Left cardiac atrium (tissue), 4 donors: ENCODE measurements at regions not wholly inside any gene's neighbourhood (a gene's known extent, or its start where the extent isn't known, plus 50 kb on each side); places are given as distances from the start of the nearest gene placed in this dataset.

Experiments used
- ATAC-seq, 2 donors: fragments of 200-7000 bp; cut with Tn5 transposase; one replicate each; pipeline ENCODE4 v1.9.1; 2020; ENCODE audit warnings: mild to moderate bottlenecking in 2 of 2, moderate library complexity in 2 of 2
- DNase-seq: peaks from one replicate; pipeline ENCODE4 v3.0.0-alpha.2; 2020
- intact Hi-C, 2 donors: fragments of 100-400 bp; cut with DNase I; formaldehyde crosslinking; loops; one replicate each; pipeline versions ENCODE4 v1.14.1 to v1.15.1; 2022 to 2023
- donor health status: DM: no; HTN: yes; CAD: no.
- donor health status: DM: no; HTN: yes; CAD: no; lungs with severe emphysema.
- donor health status: DM: yes; HTN: yes; CAD: no.
- donor health status: Dilated cardiomyopathy.

DNA sequence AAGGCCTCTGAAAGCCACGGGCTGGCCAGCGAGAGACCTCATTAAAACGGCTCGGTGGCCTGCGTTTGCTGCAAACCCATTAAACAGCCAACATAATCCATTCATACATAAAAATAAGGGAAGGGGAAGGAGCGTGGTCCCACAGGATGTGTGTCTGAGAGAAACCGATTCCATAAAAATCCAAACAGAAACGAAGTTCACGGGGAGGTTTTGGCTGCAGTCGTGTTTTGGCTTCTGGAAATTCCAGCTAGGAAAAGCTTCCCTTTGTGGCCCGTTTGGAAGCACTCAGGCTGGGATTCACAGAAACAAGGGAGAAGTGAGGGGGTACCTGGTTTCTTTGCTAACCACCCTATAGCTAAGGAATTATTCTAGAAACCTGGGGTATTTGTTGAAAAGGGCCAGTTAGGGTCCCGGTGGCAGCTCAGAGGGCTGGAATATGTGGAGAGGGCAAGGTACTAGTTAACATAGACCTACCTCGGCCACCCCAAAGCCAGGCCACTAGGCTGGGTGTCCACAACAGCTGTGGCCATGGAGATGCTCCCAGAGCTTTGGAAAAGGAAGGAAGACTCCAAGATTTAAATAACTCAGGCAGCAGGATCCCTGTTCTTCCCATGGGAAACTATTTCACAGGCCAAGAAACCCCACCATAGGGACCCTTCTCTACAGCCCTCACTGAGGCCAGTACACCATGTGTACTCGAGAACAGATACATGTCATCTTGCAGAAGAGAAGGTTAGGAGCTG is 166.8 kb downstream of the BCOR start:
- DNase-seq (no peak), ATAC-seq (peak in 1 of 2 donors; percentile 46)
- intact Hi-C loops, result no loop called here

GRCh38 chrX:39931529-39932282 is 166.1 kb downstream of the BCOR start:
- DNase-seq (no peak), ATAC-seq (no peak)
- intact Hi-C loops, result no loop called here

DNA sequence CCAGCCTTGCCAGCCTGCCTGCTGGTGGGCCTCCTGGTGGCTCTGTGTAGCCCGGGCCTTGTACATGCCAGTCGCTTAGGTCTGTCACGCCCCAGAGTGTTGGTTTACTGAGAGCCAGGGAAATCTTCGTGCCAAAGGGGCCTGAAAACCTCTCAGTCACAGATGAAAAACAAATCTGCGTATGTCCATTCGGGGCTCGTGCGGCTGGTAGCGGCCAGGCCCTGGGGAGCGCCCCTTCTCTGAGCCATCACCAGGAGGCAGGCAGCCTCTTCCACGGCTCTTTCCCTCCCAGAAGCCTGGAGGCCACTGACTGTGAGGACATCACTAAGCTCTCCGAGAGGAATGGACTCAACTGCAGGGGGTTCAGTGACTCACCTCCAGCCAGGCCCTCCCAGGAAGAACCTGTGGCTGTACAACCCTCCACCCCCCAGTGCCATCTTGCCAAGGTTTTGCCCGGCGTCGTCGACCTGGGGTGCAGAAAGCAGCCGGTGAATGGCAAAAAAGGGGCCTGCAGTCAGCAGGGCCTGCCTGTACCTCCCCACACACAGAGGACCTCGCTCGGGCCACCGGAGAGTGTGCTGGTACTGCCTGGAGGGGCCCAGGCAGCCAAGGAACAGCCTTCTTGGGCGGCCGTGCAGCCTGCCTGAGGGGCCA is 162.2 kb downstream of the BCOR start:
- intact Hi-C loops, result no loop called here
- no peak for DNase-seq
- no peak for ATAC-seq

DNA sequence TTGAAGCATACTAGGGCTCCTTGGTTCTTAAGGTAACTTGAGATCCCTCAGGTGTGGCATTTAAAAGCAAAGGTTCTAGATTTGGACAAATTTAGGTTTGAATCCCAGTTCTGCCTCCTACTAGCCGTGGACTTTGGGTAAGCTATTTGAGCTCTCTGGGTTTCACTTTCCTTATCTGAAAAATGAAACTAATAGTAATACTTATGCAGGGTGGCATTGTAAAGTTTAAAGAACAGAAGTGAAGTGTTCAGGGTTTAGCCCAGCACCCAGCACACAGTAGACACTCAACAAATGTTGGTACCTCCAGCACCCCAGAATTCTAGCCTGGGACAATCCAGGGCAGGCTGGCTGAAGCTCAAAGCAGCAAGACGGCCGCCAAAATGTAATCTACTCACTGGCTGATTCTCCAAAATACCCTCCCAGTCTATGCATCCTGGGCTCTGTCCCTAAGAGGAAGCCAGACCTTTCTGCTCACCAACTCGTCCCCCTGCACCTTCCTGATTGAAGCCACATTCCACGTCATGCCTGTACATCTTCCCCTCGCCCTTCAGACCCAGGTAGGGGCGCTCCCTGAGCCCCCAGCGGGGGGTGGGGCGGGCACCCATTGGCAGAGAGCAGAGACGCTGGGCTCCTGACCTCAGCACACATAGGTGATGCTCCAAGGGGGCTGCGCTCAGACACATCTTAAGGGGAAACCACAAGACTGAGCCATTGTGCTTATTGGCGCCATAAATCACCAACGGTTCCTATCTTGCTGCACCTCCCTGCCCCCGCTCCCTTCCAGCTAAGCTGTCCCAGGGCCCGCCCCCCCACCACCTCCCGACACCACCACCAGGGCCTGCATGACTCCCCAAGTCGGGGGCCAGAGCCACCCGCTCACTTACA is 160.6 kb downstream of the BCOR start:
- DNase-seq (no peak), ATAC-seq (no peak)
- intact Hi-C loops, result no loop called here

- ATAC-seq (no peak), DNase-seq (no peak)
- intact Hi-C loops, result no loop called here
Measured at GRCh38 chrX:39938466-39938865, 159.3 kb downstream of the BCOR start.

DNA sequence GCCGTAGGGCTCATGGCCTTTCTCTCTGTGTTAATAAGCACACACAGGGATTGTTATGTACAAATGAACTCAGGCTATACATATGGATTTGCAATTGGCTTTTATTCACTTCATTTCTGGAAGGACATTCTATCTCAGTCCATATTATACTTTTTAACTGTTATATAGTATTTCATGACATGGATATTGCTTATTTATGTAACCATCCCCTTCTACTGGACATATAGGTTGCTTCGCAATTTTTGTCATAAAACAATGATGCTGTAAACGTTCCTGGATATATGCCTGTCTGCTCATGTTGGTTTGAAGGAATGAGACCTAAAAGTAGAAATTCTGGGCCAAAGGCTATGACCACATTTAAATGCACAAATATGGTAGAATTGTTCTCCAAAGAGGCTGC is 158.1 kb downstream of the BCOR start:
- ATAC-seq, result no peak
- DNase-seq, result no peak
- intact Hi-C loops, result no loop called here

DNA sequence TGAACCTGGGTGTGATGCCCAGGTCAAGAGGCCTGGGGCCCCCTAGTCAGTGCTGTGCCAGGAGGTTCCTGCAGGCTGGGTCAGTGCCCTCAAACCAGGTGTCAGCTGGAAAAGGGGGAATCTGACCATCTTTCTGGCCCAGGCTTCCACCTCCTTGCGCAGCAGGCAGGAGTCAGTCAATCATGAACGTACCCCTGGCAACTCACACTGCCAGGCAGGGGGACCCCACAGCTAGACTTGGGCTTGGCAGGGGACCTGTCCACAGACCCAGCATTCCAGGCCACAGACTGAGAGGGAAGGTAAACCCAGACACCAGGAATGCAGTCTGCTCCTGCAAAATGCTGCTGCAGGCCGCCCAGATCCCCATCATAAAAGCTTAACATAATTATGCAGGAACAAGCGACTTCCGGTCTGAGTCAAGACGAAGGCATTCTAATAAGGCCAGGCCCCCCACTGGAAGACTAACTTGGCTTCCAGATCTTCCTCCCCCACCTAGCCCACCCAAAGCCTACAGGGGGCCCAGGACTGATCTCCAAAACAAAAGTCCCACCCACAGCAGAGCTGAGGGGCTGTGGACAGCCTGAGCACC is 156.3 kb downstream of the BCOR start:
- intact Hi-C loops, result no loop called here
- DNase-seq (no peak), ATAC-seq (no peak)

- no peak for ATAC-seq
- no peak for DNase-seq
Measured at GRCh38 chrX:39944416-39944815, 153.3 kb downstream of the BCOR start.

DNA sequence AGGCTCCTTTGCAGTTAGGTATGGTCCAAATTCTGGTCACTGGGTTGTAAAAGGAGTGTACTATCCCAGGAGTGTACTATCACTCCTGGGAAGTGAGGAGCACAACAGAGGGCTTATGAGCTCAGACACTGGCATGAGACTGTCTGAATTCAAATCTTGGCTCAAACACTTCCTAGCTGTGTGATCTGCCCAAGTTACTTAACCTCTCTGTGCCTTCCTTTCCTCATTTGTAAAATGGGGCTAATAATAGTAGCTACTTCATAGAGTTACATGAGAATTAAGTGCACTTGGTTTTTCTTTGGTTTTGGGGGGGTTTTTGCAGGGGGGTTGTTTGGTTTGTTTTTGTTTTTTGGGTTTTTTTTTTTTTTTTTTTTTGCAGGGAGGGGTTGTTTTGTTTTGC is 152.0 kb downstream of the BCOR start:
- DNase-seq, result no peak
- intact Hi-C loops, result no loop called here
- ATAC-seq, result no peak

More at GRCh38 chrX:39944416-39944815, 153.3 kb downstream of the BCOR start:
- intact Hi-C loops, result no loop called here

DNA sequence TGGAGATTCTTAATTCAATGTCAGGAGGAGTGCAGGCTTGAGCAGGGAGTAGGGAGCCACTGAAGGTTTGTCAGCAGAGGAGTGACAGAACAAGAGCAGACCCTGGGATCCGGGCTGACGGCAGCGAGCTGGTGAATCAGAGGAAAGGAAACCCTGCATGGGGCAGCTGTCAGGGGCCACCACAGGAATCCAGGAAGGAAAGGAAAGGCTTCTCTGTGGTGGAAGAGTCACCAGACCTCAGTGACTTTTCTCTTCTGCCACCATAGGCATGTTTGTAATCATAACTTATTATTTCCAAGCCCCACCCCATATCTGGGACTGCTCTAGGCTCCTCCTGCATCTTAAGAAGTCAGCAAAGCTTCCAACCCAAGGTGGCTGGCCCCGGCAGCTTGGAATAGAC is 150.9 kb downstream of the BCOR start:
- no peak for ATAC-seq
- intact Hi-C loops, result no loop called here
- no peak for DNase-seq

- intact Hi-C loops, result no loop called here
- DNase-seq, result no peak
- no peak for ATAC-seq
Measured at GRCh38 chrX:39948582-39948981, 149.2 kb downstream of the BCOR start.

- no peak for DNase-seq
- ATAC-seq, result no peak
Measured at GRCh38 chrX:39950018-39950688, 147.6 kb downstream of the BCOR start.

DNA sequence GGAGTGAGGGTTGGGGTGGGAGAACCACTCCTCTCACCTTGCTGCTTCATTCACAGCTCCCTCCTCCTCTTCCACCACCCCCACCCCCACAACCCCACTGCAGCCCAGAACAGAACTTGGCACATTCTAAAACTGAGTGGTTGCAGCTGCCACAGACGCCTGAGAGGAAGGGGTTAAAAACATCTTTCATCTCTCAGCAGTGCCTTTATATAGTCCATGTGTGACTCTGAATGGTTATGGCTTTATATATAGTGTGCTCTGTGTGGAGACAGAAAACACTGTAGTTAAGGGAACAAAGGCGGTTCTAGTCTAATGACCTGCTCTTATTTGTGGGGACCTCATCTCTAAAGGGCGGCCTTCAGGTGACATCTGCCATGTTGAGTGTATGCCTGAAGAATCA is 144.8 kb downstream of the BCOR start:
- intact Hi-C loops, result no loop called here
- DNase-seq, result no peak
- no peak for ATAC-seq

More at GRCh38 chrX:39950018-39950688, 147.6 kb downstream of the BCOR start:
- intact Hi-C loops, result no loop called here

DNA sequence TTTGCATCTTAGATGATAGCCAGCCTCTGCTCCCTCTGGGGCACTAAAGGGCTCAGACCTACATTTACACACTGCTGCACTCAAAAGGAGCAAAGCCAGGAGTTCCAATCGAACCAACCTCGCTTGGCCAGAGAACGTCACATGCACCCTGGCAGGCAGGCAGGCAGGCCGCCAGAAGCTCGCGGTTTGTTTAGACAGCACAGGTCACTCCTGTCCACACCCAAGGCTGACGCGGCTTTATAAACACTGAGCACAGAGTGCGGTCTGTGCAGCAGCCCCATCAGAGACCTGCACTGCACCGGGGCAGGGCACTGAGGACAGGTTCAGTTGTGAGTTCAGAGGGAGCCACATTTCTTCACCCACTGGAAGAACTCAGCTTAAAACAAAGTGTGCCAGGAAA is 143.9 kb downstream of the BCOR start:
- ATAC-seq (peak; percentile 15 to 85), DNase-seq (peak; percentile 69)
- intact Hi-C loops, result no loop called here

DNA sequence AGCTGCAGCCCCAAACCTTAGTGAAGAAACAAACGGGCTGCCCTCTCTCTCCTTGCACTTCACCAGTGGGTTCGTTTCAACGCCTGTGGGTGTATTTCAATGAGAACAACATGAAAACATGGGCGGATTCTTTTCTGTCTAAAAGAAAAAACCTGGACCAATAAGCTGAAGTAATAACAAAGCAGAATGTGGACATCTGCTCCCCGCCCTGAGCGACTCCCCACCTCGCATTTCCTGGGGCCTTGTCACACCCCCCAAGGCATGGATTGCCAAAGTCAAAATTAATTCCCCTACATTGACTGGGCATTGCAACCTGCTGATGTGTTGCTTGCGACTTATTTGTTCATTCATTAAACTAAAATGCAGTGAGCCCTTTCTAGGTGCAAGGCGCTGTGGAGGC is 142.9 kb downstream of the BCOR start:
- no peak for DNase-seq

DNA sequence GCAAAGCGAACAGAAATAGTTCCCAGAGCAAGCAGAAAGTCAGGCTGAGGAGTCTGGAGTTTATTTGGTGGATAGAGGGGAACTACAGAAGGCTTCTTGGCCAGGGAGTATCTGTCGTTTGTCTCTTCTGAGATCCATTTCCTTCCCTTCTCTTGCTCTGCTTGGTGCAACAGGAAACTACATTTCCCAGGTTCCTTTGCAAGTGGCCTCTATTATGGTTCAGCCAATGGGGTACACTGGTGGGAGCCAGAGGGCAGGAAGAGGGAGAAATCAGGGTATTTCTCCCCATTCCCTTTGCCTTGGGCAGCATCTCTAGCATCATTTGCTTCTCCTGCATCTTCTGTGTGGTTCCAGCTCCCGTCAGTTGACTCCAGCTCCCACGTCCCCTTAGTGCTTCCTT is 142.1 kb downstream of the BCOR start:
- intact Hi-C loops, result no loop called here
- no peak for DNase-seq
- ATAC-seq, result no peak

More for the DNA sequence above, 142.9 kb downstream of the BCOR start:
- intact Hi-C loops, result no loop called here
- no peak for ATAC-seq

- ATAC-seq (no peak), DNase-seq (no peak)
- intact Hi-C loops, result no loop called here
Measured at GRCh38 chrX:39956803-39957394, 140.9 kb downstream of the BCOR start.
